ENCODE measurements at regions not wholly inside any gene's neighbourhood (a gene's known extent, or its start where the extent isn't known, plus 50 kb on each side); places are given as distances from the start of the nearest gene placed in this dataset.

DNA sequence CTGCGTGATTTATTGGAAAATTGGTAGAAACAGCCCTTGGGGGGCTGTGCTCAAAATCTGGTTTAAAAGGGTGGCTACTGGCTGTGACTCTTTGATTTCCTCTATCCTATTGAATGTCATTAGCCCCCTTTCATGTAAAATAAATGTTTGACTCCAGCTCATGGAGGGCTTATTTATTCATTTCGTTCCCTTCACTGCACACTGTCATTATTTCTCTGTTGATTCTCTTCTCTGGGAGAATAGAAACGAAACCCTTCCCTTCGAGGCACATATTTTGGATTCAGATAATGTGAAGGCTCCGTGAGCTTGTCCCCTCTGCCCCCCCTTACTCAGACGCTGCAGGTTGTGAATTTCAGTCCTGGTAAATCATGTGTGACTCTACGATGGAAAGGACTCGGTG is 203.9 kb upstream of the GPR26 start:
- intact Hi-C loops (cut with micrococcal nuclease) (no loop called here), in situ Hi-C loops (cut with MboI) (no loop called here)
- H3K36me3 ChIP-seq (ENCODE audit: control insufficient read depth, insufficient read depth, low read length): no peaks in the 10 kb centered on the region
- H2AFZ ChIP-seq (ENCODE audit: low read depth, low read length): no peak overlapping the region
- FAIRE-seq (no peak), DNase-seq (ENCODE audit: extremely low read depth in 1 of 4, low spot score in 3 of 4) (no peak), ATAC-seq (no peak)
- no peak overlapping the region for H3K4me2 ChIP-seq (ENCODE audit: insufficient read depth, low read length)
- H3K27ac ChIP-seq (ENCODE audit: extremely low read depth, low read depth, low read length): no peak overlapping the region
- ChIA-PET POLR2A (no interaction called here), CTCF (ENCODE audit: low intra/inter-chr PET ratio) (no interaction called here)
- 0% methylated on average over 6 of the region's 8 CpGs for whole genome bisulfite sequencing (ENCODE audit: insufficient coverage, low coverage, missing lambda C conversion rate)
- no peaks in the 10 kb centered on the region for H3K4me1 ChIP-seq (replicated peaks in 1 of 2; ENCODE audit: control insufficient read depth in 2 of 2, insufficient read depth in 2 of 2, low read length in 2 of 2)
- H3K9me1 ChIP-seq (ENCODE audit: control insufficient read depth, insufficient read depth, low read length): no peaks in the 10 kb centered on the region
- no peaks in the 10 kb centered on the region for H3K9me3 ChIP-seq (replicated peaks; ENCODE audit: control insufficient read depth, insufficient read depth, low read depth, low read length)
- peaks cover 0 to 7% of the 10 kb centered on the region in 2 experiments; a peak in 2 of 5 replicates for H3K27me3 ChIP-seq (ENCODE audit: control insufficient read depth in 2 of 2, insufficient read depth in 2 of 2, low read length in 2 of 2)
- no peaks in the 10 kb centered on the region for H3K79me2 ChIP-seq (ENCODE audit: control insufficient read depth, insufficient read depth, low read length)
- no peaks in the 10 kb centered on the region for H4K20me1 ChIP-seq (replicated peaks; ENCODE audit: control insufficient read depth, insufficient read depth, low read length)
- BruUV-seq (replicated peaks): no TSS peak
- H3K9ac ChIP-seq (ENCODE audit: insufficient read depth in 1 of 2, low read depth in 2 of 2, low read length in 2 of 2): no peak overlapping the region
- no peak for TF ChIP-seq CHD4 (IDR thresholded peaks at IDR 0.05; ENCODE audit: insufficient read depth, insufficient replicate concordance, low read depth, low read length, poor library complexity, severe bottlenecking)
- H3K4me3 ChIP-seq: no peak overlapping the region

DNA sequence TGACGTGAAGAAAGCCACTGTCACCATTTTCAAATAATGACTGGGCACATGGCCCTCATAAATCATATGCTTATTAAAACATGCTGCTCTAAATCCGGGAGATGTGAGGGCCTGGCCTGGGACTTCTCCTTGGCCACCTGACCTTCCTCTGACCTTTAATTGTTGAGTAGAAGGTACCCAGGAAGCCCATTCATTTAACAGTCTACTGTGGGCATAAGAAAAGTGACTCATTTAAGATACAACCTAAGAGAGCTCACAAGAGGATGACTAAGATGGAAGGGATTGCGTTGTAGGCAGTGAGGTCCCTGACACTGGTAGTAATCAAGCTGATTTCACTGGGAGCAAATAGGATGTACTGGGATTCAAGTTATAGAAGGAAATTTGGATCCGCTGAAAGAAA is 203.4 kb upstream of the GPR26 start:
- H4K20me1 ChIP-seq (replicated peaks; ENCODE audit: control insufficient read depth, insufficient read depth, low read length): no peaks in the 10 kb centered on the region
- H3K27ac ChIP-seq (ENCODE audit: extremely low read depth, low read depth, low read length): no peak overlapping the region
- no peaks in the 10 kb centered on the region for H3K9me1 ChIP-seq (ENCODE audit: control insufficient read depth, insufficient read depth, low read length)
- 0% methylated on average over 4 of the region's 4 CpGs for WGBS (ENCODE audit: insufficient coverage, low coverage, missing lambda C conversion rate)
- TF ChIP-seq ZNF707 (CRISPR knock-in tag; conservative IDR thresholded peaks at IDR 0.05): no peak
- TF ChIP-seq, protein P1, sequence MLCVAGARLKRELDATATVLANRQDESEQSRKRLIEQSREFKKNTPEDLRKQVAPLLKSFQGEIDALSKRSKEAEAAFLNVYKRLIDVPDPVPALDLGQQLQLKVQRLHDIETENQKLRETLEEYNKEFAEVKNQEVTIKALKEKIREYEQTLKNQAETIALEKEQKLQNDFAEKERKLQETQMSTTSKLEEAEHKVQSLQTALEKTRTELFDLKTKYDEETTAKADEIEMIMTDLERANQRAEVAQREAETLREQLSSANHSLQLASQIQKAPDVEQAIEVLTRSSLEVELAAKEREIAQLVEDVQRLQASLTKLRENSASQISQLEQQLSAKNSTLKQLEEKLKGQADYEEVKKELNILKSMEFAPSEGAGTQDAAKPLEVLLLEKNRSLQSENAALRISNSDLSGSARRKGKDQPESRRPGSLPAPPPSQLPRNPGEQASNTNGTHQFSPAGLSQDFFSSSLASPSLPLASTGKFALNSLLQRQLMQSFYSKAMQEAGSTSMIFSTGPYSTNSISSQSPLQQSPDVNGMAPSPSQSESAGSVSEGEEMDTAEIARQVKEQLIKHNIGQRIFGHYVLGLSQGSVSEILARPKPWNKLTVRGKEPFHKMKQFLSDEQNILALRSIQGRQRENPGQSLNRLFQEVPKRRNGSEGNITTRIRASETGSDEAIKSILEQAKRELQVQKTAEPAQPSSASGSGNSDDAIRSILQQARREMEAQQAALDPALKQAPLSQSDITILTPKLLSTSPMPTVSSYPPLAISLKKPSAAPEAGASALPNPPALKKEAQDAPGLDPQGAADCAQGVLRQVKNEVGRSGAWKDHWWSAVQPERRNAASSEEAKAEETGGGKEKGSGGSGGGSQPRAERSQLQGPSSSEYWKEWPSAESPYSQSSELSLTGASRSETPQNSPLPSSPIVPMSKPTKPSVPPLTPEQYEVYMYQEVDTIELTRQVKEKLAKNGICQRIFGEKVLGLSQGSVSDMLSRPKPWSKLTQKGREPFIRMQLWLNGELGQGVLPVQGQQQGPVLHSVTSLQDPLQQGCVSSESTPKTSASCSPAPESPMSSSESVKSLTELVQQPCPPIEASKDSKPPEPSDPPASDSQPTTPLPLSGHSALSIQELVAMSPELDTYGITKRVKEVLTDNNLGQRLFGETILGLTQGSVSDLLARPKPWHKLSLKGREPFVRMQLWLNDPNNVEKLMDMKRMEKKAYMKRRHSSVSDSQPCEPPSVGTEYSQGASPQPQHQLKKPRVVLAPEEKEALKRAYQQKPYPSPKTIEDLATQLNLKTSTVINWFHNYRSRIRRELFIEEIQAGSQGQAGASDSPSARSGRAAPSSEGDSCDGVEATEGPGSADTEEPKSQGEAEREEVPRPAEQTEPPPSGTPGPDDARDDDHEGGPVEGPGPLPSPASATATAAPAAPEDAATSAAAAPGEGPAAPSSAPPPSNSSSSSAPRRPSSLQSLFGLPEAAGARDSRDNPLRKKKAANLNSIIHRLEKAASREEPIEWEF (CRISPR knock-in tag; IDR thresholded peaks at IDR 0.05): no peak
- no peak for TF ChIP-seq IRF2 (CRISPR knock-in tag; IDR thresholded peaks at IDR 0.05)
- no peak for TF ChIP-seq FOXA3 (CRISPR knock-in tag; conservative IDR thresholded peaks at IDR 0.05 in 1 of 2, IDR thresholded peaks at IDR 0.05 in 1 of 2)
- no peak for TF ChIP-seq POLR2A (conservative IDR thresholded peaks at IDR 0.05)
- TF ChIP-seq CREB1 (IDR thresholded peaks at IDR 0.05): no peak
- no peak for TF ChIP-seq CREB1 (CRISPR knock-in tag; IDR thresholded peaks at IDR 0.05)
- TF ChIP-seq PRPF4 (IDR thresholded peaks at IDR 0.05; ENCODE audit: insufficient read depth, low read depth, low read length, poor library complexity, severe bottlenecking): no peak
- TF ChIP-seq ZNF133 (CRISPR knock-in tag; IDR thresholded peaks at IDR 0.05): no peak
- no peak for TF ChIP-seq ZNF146 (CRISPR knock-in tag; IDR thresholded peaks at IDR 0.05; ENCODE audit: unreplicated experiment)
- no peak for TF ChIP-seq ZNF316 (IDR thresholded peaks at IDR 0.05)
- H3K79me2 ChIP-seq (ENCODE audit: control insufficient read depth, insufficient read depth, low read length): no peaks in the 10 kb centered on the region
- H3K9ac ChIP-seq (ENCODE audit: insufficient read depth in 1 of 2, low read depth in 2 of 2, low read length in 2 of 2): no peak overlapping the region
- ATAC-seq: no peak
- H3K36me3 ChIP-seq (ENCODE audit: control insufficient read depth, insufficient read depth, low read length): no peaks in the 10 kb centered on the region
- no peak overlapping the region for H2AFZ ChIP-seq (ENCODE audit: low read depth, low read length)
- in situ Hi-C loops (cut with MboI) (no loop called here), intact Hi-C loops (cut with micrococcal nuclease) (no loop called here)
- H3K4me3 ChIP-seq: no peak overlapping the region
- peaks cover 0 to 7% of the 10 kb centered on the region in 2 experiments; a peak in 2 of 5 replicates for H3K27me3 ChIP-seq (ENCODE audit: control insufficient read depth in 2 of 2, insufficient read depth in 2 of 2, low read length in 2 of 2)
- ChIA-PET CTCF (ENCODE audit: low intra/inter-chr PET ratio) (no interaction called here), POLR2A (no interaction called here)
- no peak for DNase-seq (ENCODE audit: extremely low read depth in 1 of 4, low spot score in 3 of 4)
- no peak for FAIRE-seq
- H3K4me2 ChIP-seq (ENCODE audit: insufficient read depth, low read length): no peak overlapping the region
- BruUV-seq (replicated peaks): no TSS peak
- H3K9me3 ChIP-seq (replicated peaks; ENCODE audit: control insufficient read depth, insufficient read depth, low read depth, low read length): no peaks in the 10 kb centered on the region
- no peaks in the 10 kb centered on the region for H3K4me1 ChIP-seq (replicated peaks in 1 of 2; ENCODE audit: control insufficient read depth in 2 of 2, insufficient read depth in 2 of 2, low read length in 2 of 2)
